HepG2 (cell line): ENCODE measurements at regions not wholly inside any gene's neighbourhood (a gene's known extent, or its start where the extent isn't known, plus 50 kb on each side); places are given as distances from the start of the nearest gene placed in this dataset.

Experiments used
- EEA1 ChIP-seq: sonication (generic); formaldehyde crosslinking; IDR thresholded peaks from 2 replicates; pipeline ENCODE4 v1.5.1; 2020; ENCODE audit warnings: mild to moderate bottlenecking, missing genetic modification reagents, borderline replicate concordance
- RBAK ChIP-seq: sonication (generic); formaldehyde crosslinking; IDR thresholded peaks from 2 replicates; pipeline ENCODE4 v1.5.1; 2020; ENCODE audit warnings: mild to moderate bottlenecking, missing genetic modification reagents
- ZNF121 ChIP-seq: sonication (generic); formaldehyde crosslinking; IDR thresholded peaks from 2 replicates; pipeline ENCODE4 v1.5.0; 2020; ENCODE audit warnings: mild to moderate bottlenecking, missing genetic modification reagents
- TF ChIP-seq, protein P1 (sequence below): sonication (generic); formaldehyde crosslinking; IDR thresholded peaks from 2 replicates; pipeline ENCODE4 v1.4.0; 2020; ENCODE audit warnings: missing genetic modification reagents, mild to moderate bottlenecking, borderline replicate concordance

DNA sequence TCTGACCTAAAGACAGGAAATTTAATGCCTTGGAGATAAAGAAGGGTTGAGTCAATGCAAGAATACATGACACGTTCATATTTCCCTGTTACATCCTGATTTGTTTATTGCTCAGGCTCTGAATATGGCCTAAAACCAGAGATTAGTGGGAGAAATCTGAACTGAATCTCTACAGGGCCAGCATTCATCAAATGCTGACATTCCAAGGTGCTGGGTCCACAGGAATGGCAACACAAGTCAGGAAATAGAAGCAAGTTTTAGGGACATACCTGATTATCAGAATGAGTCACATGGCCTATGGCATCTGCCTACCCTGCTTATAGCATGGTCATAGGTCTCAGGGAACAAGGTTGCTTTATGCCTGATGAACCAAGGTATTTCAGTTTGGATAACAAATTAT lies 117.4 kb upstream of the CES5A start:
- TF ChIP-seq RBAK (CRISPR knock-in tag) (no peak), EEA1 (CRISPR knock-in tag) (no peak), ZNF121 (no peak)
- TF ChIP-seq, protein P1, sequence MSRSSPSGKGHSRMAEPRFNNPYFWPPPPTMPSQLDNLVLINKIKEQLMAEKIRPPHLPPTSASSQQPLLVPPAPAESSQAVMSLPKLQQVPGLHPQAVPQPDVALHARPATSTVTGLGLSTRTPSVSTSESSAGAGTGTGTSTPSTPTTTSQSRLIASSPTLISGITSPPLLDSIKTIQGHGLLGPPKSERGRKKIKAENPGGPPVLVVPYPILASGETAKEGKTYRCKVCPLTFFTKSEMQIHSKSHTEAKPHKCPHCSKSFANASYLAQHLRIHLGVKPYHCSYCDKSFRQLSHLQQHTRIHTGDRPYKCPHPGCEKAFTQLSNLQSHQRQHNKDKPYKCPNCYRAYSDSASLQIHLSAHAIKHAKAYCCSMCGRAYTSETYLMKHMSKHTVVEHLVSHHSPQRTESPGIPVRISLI (CRISPR knock-in tag): no peak
